HCT116 (cell line): ENCODE measurements at regions not wholly inside any gene's neighbourhood (a gene's known extent, or its start where the extent isn't known, plus 50 kb on each side); places are given as distances from the start of the nearest gene placed in this dataset.

Source experiments
- EZH2 ChIP-seq: fragments of 200-600 bp; sonication (generic); IDR thresholded peaks from 2 replicates; pipeline ENCODE4 v1.6.1; 2017; ENCODE audit warnings: antibody characterized with exemption, mixed run types
- TF ChIP-seq, protein P1 (sequence below), 3 experiments: fragments of 200-600 bp in 1 of 3; sonication (generic) in 1 of 3; IDR thresholded peaks in 2 of 3; conservative IDR thresholded peaks in 1 of 3; 2 replicates each; pipeline ENCODE4 v1.5.1; 2012 to 2017; ENCODE audit warnings: low read depth in 2 of 3, low read length in 2 of 3, antibody characterized with exemption in 1 of 3, borderline replicate concordance in 1 of 3, control low read depth in 1 of 3, mild to moderate bottlenecking in 1 of 3, mixed read lengths in 1 of 3, mixed run types in 1 of 3, moderate library complexity in 1 of 3; ENCODE audit not compliant: insufficient read depth in 1 of 3

DNA sequence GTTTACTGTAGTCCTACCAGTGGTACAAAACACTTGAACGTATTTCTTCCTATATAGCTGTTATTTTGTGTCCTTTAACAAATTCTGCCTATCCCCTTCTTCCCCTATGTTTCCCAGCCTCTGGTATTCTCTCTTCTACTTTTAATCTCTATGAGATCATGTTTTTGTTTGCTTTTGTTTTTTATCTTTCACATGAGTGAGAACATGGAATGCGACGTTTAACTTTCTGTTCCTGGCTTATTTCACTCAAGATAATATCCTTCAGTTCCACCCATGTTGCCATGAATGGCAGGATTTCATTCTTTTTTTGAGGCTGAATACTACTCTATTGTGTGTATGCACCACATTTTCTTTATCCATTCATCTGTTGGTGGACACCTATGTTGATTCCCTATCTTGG is 634.4 kb upstream of the WWC1 start:
- TF ChIP-seq, protein P1, sequence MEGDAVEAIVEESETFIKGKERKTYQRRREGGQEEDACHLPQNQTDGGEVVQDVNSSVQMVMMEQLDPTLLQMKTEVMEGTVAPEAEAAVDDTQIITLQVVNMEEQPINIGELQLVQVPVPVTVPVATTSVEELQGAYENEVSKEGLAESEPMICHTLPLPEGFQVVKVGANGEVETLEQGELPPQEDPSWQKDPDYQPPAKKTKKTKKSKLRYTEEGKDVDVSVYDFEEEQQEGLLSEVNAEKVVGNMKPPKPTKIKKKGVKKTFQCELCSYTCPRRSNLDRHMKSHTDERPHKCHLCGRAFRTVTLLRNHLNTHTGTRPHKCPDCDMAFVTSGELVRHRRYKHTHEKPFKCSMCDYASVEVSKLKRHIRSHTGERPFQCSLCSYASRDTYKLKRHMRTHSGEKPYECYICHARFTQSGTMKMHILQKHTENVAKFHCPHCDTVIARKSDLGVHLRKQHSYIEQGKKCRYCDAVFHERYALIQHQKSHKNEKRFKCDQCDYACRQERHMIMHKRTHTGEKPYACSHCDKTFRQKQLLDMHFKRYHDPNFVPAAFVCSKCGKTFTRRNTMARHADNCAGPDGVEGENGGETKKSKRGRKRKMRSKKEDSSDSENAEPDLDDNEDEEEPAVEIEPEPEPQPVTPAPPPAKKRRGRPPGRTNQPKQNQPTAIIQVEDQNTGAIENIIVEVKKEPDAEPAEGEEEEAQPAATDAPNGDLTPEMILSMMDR (IDR thresholded peaks at IDR 0.05 in 2 of 3, conservative IDR thresholded peaks at IDR 0.05 in 1 of 3; ENCODE audit: borderline replicate concordance in 1 of 3, insufficient read depth in 1 of 3, low read depth in 2 of 3, low read length in 2 of 3) = no peak
- TF ChIP-seq EZH2 = no peak
